Stimulated activated naive CD4-positive, alpha-beta T cell (primary cell): ENCODE measurements at regions not wholly inside any gene's neighbourhood (a gene's known extent, or its start where the extent isn't known, plus 50 kb on each side); places are given as distances from the start of the nearest gene placed in this dataset.

Experiments used
- DNase-seq, 6 experiments: peaks; one replicate each; lab custom pipeline; 2025; lab: John Stamatoyannopoulos, UW

GRCh38 chr3:44056446-44057240 is 185.0 kb upstream of the TOPAZ1 start:
- no peak for DNase-seq

GRCh38 chr3:44058022-44058867 is 183.4 kb upstream of the TOPAZ1 start:
- DNase-seq = peak in 2 of 6 experiments; percentile 15 to 26

DNA sequence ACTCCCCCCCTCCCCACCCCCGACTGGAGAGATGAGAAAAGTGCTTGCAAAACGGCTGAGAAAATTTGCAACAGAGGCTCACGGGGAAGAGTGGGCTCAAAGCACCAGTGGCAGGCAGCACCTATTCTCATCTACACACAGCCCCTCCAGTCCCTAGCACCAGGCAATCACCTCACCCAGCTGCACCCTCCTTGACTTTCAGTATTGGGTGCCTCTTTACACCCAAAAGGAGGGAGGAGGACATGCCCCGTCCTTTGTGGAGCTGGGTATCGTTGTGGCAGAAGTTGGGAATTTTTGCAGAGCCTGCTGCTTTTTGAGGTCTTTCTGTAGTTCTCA is 182.8 kb upstream of the TOPAZ1 start:
- DNase-seq = no peak

DNA sequence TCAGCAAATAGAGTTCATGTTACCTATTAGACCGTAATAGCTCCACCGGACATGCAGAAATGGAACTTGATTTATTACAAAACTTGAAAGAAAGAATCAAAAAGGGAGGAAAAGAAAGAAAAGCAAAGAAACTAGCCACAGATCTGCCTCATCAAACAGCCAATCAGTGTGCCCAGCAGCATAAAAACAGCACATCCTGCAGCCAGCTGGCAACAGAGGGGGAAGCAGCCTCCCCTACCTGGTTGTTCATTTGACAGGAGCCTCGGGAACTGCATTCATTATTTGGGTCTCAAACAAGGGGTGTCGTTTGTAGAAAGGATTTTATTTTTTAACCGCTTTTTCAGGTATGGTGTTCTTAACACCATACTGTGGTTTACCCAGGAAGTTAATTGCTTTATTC is 181.5 kb upstream of the TOPAZ1 start:
- DNase-seq = no peak

- DNase-seq = no peak
These were observed 180.4 kb upstream of the TOPAZ1 start for GRCh38 chr3:44061268-44061667.

DNA sequence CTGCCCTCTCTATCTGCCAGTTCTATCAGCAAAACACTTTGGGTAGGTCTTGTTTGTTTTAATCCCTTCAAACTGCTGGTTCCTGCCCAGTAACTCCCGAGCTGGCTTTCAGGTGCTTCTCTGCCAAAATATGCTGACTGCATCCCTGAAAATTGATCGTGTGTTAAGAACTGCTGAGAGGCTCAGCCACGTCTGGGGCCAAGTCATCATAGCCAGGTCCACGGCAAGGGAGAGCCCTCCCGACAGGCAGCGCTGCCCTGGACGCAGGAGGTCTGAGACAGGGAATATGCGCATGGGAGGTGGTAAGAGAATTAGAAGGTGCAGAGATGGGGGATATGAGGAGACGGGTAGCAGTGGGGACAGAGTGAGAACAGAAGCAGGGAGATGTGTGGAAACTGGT is 179.7 kb upstream of the TOPAZ1 start:
- no peak for DNase-seq

DNA sequence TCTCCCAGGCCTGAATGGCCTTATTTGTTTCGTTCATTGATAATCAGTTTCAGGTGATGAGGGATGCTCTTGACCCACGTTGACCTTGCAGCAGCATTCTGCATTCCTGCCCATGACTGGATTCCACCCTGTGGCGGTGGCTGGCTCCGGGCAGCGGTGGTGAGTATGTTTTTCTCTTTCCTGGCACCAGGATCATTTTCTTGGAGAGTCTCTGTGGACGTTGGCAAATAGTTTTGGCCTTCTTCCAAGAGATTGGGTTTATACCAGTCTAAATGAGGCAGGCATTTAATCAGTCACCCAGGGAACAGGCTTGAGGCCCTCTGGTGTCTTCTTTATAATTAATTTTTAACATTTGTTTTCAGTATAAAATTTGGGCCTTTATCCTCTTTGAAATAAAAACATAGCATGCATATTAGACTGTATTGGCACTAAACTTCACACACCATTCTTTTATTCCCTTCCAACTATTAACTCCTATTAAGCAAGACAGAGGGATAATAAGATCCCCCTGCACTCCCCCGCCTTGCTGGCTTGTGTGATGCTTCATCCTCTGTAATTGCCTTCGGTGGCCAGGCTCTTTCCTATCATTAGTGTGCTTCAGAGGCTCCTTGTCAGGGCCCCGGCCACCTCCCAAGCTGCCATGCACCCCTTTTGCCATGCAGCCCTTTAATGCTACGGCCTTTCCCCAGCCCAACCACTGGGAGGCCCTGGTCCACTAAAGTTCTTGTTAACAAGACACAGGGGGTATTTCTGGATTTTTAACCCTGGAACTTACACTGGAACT is 176.2 kb upstream of the TOPAZ1 start:
- DNase-seq = no peak

DNA sequence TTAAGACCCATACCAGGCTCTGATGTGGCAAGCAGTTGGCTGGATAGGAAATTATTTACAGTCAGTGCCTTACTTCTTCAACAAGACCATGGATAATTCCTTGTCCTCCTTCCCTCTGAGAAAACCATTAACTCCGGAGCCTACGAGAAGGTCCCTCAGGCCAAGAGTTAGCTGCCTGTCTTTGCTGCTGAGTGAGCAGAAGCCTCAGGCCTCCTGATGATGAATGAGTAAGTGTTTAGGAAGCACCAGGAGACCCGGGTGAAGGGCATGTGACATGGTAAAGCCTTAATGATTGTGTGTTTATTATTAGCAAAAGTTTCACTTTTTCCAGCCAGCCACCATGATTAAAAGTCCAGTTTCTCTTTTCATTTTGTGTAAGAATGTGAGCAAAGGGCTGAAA is 174.9 kb upstream of the TOPAZ1 start:
- DNase-seq = no peak

GRCh38 chr3:44067431-44067830 is 174.3 kb upstream of the TOPAZ1 start:
- no peak for DNase-seq

GRCh38 chr3:44068753-44069152 is 172.9 kb upstream of the TOPAZ1 start:
- DNase-seq = no peak

- no peak for DNase-seq
These were observed 172.4 kb upstream of the TOPAZ1 start for GRCh38 chr3:44069276-44069675.

DNA sequence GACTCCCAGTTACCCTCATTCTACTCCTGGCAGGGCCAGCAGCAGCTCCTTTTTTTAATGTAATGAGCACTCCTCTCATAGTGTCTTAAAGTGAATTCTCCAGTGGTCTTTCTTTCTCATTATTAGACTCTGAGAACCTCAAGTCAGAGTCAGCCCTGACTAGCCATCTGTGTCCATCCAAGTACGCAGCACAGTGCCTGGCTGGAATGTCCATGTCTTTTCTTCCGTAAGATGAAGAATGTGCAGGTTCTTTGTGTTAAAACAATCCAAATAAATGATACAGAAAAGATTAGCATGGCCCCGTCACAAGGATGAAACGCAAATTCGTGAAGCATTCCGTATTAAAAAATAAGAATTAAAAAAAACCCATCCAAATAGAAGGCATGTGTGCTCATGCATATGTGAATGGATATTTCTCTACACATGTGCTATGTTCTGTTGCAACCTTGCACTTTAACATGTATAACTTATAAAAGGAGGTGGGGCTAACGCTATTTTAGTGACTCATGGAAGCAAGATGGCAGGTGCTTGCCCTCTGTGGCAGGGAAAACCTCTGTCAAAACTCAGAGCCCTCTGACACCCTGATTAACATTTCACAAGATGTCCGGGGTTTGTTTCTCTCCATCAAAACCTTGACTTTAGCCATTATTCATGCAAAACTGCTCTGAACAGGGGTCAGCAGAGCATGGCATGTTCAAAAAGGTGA is 170.7 kb upstream of the TOPAZ1 start:
- no peak for DNase-seq

DNA sequence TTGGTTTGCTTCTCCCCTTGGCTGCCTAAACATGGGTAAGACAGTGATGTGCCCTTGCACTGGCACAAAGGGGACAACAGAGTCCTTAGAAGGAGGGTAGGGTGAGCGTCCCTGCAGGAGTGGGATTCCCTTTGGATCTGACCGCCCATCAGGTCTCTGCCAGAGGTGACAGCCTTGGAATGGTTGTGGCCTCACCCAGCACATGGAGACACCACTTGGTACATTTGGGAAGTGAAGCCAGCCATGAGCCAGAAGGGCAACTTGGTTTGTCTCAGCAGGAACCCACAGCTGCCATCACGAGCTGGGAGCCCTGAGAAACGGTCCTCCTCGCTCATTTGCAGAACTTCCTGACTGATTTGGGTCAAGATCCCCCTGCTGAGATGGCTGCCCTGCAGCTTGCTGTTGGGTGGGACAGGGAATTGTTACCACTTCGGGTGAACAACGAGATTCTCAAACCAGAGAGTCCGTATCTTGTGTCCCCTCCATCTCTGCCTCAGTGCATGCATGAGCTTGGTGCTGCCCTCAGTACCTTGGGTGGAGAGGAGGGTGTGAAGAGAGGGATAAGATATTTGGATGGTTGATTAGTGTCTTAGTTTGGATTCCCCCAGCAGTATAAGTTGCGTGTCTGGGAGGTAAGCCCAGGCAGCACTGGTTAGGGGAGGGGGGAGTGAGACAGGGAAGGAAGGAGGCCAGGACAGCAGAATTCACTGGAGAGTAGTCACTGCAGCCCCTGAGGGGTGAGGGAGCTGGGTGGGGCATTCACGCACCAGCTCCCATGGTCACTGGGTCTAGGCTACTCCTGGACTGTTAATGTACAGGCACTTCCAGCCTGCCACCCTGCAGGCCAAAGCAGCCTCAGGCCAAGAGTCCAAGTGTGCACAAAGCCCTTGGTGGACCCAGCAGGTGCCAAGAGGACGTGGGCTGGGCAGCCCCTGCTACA is 168.8 kb upstream of the TOPAZ1 start:
- DNase-seq = no peak

GRCh38 chr3:44074181-44074580 is 167.5 kb upstream of the TOPAZ1 start:
- DNase-seq = no peak

GRCh38 chr3:44076221-44076829 is 165.4 kb upstream of the TOPAZ1 start:
- no peak for DNase-seq

DNA sequence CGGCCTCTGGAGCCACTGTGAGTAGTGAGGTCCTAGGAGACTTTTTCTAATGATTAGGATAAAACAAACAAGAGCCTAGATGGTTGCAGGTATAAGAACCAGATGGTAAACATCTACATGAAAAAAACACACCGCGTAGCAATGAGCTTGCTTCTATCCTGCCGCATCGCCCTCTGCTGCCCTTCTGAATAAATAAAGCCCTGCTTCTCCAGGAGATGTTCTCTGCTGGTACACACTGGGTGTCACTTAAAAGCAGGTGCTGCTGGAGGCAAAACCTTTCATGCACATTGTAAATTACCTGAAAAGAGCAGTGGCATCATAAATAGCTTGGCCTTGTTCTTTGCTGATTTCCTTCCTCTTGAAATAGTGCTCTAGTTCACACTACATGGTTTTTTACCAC is 164.4 kb upstream of the TOPAZ1 start:
- no peak for DNase-seq

GRCh38 chr3:44078863-44079262 is 162.8 kb upstream of the TOPAZ1 start:
- no peak for DNase-seq

DNA sequence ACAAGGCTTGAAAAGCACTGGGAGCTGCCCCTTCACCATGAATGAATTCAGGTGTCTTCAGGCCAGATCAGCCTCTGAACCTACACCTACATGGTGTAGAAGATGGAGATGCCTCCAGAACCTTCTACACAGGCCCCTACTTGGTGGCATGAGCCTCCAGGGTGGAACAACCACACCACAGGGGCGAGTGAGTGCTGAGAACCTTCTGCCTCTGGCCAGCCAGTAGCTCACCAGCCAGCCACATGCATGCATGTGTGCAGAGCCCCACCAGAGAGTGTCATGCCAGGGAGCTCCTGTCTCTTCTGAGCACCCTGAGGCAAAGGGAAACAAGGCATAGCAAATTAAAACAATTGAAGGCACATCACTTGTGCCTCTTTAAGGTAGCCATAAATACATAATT is 161.8 kb upstream of the TOPAZ1 start:
- no peak for DNase-seq

DNA sequence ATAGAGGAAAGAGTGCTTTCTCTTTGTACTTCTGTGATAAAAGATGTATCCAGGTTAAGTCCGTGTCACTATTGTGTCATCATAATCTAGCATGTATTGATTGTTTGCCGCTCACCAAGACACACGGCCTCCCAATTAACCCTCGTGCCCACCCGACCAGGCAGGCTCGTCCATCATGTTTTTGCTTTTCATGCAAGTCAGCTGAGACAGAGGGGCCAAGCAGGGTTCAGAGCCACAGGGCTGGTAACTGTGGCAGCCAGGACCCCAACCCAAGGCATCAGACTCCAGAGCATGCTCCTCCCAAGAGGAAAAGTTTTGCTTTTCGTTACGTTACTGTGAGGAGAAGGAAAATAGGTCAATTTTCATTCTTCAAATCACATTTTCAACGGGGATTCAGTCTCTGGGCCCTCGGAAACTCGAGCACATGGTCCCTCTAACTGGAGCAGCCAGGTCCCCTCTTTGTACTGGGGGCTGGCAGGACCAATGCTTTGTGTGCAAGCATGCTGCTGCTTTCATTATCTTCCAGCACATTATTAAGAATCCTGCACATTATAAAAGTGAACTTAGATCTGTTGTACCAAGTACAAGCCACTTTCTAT is 161.1 kb upstream of the TOPAZ1 start:
- no peak for DNase-seq

- DNase-seq = no peak
These were observed 151.7 kb upstream of the TOPAZ1 start for GRCh38 chr3:44090036-44090435.
